K562 (cell line): ENCODE measurements at regions not wholly inside any gene's neighbourhood (a gene's known extent, or its start where the extent isn't known, plus 50 kb on each side); places are given as distances from the start of the nearest gene placed in this dataset.

Experiments
- ATAC-seq: fragments of 200-7000 bp; cut with Tn5 transposase; 3 replicates; pipeline ENCODE4 v1.9.1; 2020; ENCODE audit warnings: moderate library complexity
- BruUV-seq: library from RNA; stranded (reverse); fragments of 400-500 nt; replicated peaks from 2 replicates; lab custom pipeline; 2021; lab: Mats Ljungman, UMichigan
- CTCF ChIA-PET: fragments of 300-600 bp; formaldehyde crosslinking; extraction: SDS; loops from one replicate; lab custom pipeline; 2021; ENCODE audit warnings: low intra/inter-chr PET ratio; lab: Yijun Ruan, JAX
- POLR2A ChIA-PET: fragments of 300-600, 350-650 bp; sonication (Branson Sonifier 250); formaldehyde crosslinking; extraction: SDS; loops from one replicate; lab custom pipeline; 2021; ENCODE audit warnings: antibody characterized with exemption, inconsistent platforms; lab: Yijun Ruan, JAX
- DNase-seq, 4 experiments: peaks; one replicate each; pipeline versions ENCODE4 v3.0.0 to v3.0.0-alpha.2; 2011 to 2018; ENCODE audit warnings: low spot score in 3 of 4, mixed read lengths in 3 of 4; ENCODE audit errors: extremely low read depth in 1 of 4
- FAIRE-seq: peaks from 2 replicates; lab custom pipeline; 2011; peaks lifted over from hg19 to GRCh38; lab: Jason Lieb, UNC
- H2AFZ ChIP-seq: 2 replicates; pipeline ENCODE4 v1.6.0; 2011; ENCODE audit warnings: low read depth, low read length, control low read depth, inconsistent platforms
- H3K27ac ChIP-seq: fragments of 200-600 bp; 3 replicates; pipeline ENCODE4 v1.8.0; 2011; ENCODE audit warnings: low read depth, mild to moderate bottlenecking, control low read depth, inconsistent platforms, low read length, moderate library complexity, mixed read lengths; ENCODE audit errors: extremely low read depth
- H3K27me3 ChIP-seq, 2 experiments: fragments of 300-600 bp in 1 of 2; 2 replicates in 1 of 2; 3 replicates in 1 of 2; pipeline versions ENCODE4 v1.6.0 to v1.8.0; 2011; ENCODE audit warnings: inconsistent platforms in 2 of 2, low read length in 2 of 2, mild to moderate bottlenecking in 1 of 2, mixed read lengths in 1 of 2, moderate library complexity in 1 of 2; ENCODE audit not compliant: control insufficient read depth in 2 of 2, insufficient read depth in 2 of 2
- H3K36me3 ChIP-seq: fragments of 300-600 bp; 3 replicates; pipeline ENCODE4 v1.8.0; 2011; ENCODE audit warnings: mild to moderate bottlenecking, low read length, inconsistent platforms; ENCODE audit not compliant: control insufficient read depth, insufficient read depth
- H3K4me1 ChIP-seq, 2 experiments: fragments of 200-600 bp in 1 of 2; replicated peaks in 1 of 2; 2 replicates in 1 of 2; 3 replicates in 1 of 2; pipeline versions ENCODE4 v1.5.1 to v1.8.0; 2011; ENCODE audit warnings: inconsistent platforms in 2 of 2, low read length in 2 of 2, mild to moderate bottlenecking in 1 of 2, mixed read lengths in 1 of 2, moderate library complexity in 1 of 2; ENCODE audit not compliant: control insufficient read depth in 2 of 2, insufficient read depth in 2 of 2
- H3K4me2 ChIP-seq: 2 replicates; pipeline ENCODE4 v1.6.1; 2011; ENCODE audit warnings: low read length, control low read depth, inconsistent platforms, mixed read lengths; ENCODE audit not compliant: insufficient read depth
- H3K4me3 ChIP-seq: fragments of 200-600 bp; sonication (generic), shearing (Covaris generic); 2 replicates; pipeline ENCODE4 v1.5.1; 2016; ENCODE audit warnings: control low read depth, inconsistent platforms
- H3K79me2 ChIP-seq: fragments of 200-600 bp; 3 replicates; pipeline ENCODE4 v1.8.0; 2011; ENCODE audit warnings: low read length, inconsistent platforms; ENCODE audit not compliant: control insufficient read depth, insufficient read depth
- H3K9ac ChIP-seq, 2 experiments: 2 replicates each; pipeline versions ENCODE4 v1.6.0 to v1.6.1; 2011; ENCODE audit warnings: low read depth in 2 of 2, low read length in 2 of 2, control low read depth in 1 of 2, inconsistent platforms in 1 of 2, mild to moderate bottlenecking in 1 of 2, mixed read lengths in 1 of 2; ENCODE audit not compliant: insufficient read depth in 1 of 2
- H3K9me1 ChIP-seq: one replicate; pipeline ENCODE4 v1.6.0; 2011; ENCODE audit warnings: inconsistent platforms, mild to moderate bottlenecking, low read length, moderate library complexity; ENCODE audit not compliant: control insufficient read depth, insufficient read depth
- H3K9me3 ChIP-seq: replicated peaks from 2 replicates; pipeline ENCODE4 v1.5.1; 2011; ENCODE audit warnings: low read depth, low read length, inconsistent platforms; ENCODE audit not compliant: control insufficient read depth, insufficient read depth
- H4K20me1 ChIP-seq: replicated peaks from 2 replicates; pipeline ENCODE4 v1.6.1; 2011; ENCODE audit warnings: low read length, inconsistent platforms, mixed read lengths; ENCODE audit not compliant: control insufficient read depth, insufficient read depth
- CBFB ChIP-seq: sonication (generic); formaldehyde crosslinking; IDR thresholded peaks from 2 replicates; pipeline ENCODE4 v1.4.0; 2020; ENCODE audit warnings: mild to moderate bottlenecking, missing genetic modification reagents
- CREM ChIP-seq: IDR thresholded peaks from 2 replicates; pipeline ENCODE4 v1.6.1; 2014; ENCODE audit warnings: antibody characterized with exemption, low read depth
- DDX20 ChIP-seq: fragments of 450-650 bp; IDR thresholded peaks from 2 replicates; pipeline ENCODE4 v1.6.1; 2016; ENCODE audit warnings: missing genetic modification characterization, low read depth, mild to moderate bottlenecking, missing compliant biosample characterization, moderate library complexity
- ETV6 ChIP-seq, 3 experiments: fragments of 150-350 bp in 1 of 3; sonication (generic) in 1 of 3; formaldehyde crosslinking in 1 of 3; IDR thresholded peaks; 2 replicates each; pipeline versions ENCODE4 v1.6.1 to v1.8.0; 2014 to 2022; ENCODE audit warnings: borderline replicate concordance in 2 of 3, low read depth in 2 of 3, antibody characterized with exemption in 1 of 3, low read length in 1 of 3, mild to moderate bottlenecking in 1 of 3, missing genetic modification reagents in 1 of 3
- EZH2 ChIP-seq: IDR thresholded peaks from 2 replicates; pipeline ENCODE4 v1.6.1; 2012; ENCODE audit warnings: low read depth, mild to moderate bottlenecking, inconsistent platforms, low read length, borderline replicate concordance
- KLF13 ChIP-seq: fragments of 450-650 bp; IDR thresholded peaks from 2 replicates; pipeline ENCODE4 v1.6.1; 2016; ENCODE audit warnings: missing genetic modification characterization, low read depth, mild to moderate bottlenecking, missing compliant biosample characterization, moderate library complexity, borderline replicate concordance
- MEF2A ChIP-seq: IDR thresholded peaks from 2 replicates; pipeline ENCODE4 v1.6.1; 2011; ENCODE audit warnings: low read depth, mild to moderate bottlenecking, low read length, moderate library complexity; ENCODE audit not compliant: control insufficient read depth
- PRMT5 ChIP-seq: sonication (generic); formaldehyde crosslinking; IDR thresholded peaks from 2 replicates; pipeline ENCODE4 v1.5.0; 2020; ENCODE audit warnings: missing genetic modification reagents
- RBM22 ChIP-seq: fragments of 200-400 bp; formaldehyde crosslinking; IDR thresholded peaks from 2 replicates; pipeline ENCODE4 v1.6.1; 2018; ENCODE audit warnings: low read length, low read depth; ENCODE audit not compliant: poor library complexity, severe bottlenecking
- RERE ChIP-seq: sonication (generic); formaldehyde crosslinking; IDR thresholded peaks from 2 replicates; pipeline ENCODE4 v1.8.0; 2023; ENCODE audit warnings: missing genetic modification reagents, mild to moderate bottlenecking, borderline replicate concordance
- ZNF146 ChIP-seq: IDR thresholded peaks from one replicate; pipeline ENCODE4 v1.6.1; 2018; ENCODE audit warnings: missing compliant biosample characterization; ENCODE audit not compliant: unreplicated experiment
- ZNF253 ChIP-seq: fragments of 250-450 bp; sonication (Bioruptor Pico); conservative IDR thresholded peaks from 2 replicates; pipeline ENCODE4 v1.6.1; 2021; ENCODE audit warnings: mild to moderate bottlenecking
- WGBS: fragments of 100-300 bp; shearing (Covaris generic); methylation state at CpG from one replicate; pipeline ENCODE4 v1.1.6; 2016; ENCODE audit warnings: low coverage, mixed read lengths; ENCODE audit not compliant: insufficient coverage; ENCODE audit errors: missing lambda C conversion rate; 5-methylcytosine and 5-hydroxymethylcytosine counted together
- in situ Hi-C: fragments of 300-500 bp; cut with MboI; formaldehyde crosslinking; loops from 4 replicates; pipeline ENCODE4 v1.15.0; 2018; ENCODE audit warnings: inconsistent platforms, mixed read lengths
- intact Hi-C: fragments of 100-400 bp; cut with micrococcal nuclease; formaldehyde crosslinking; loops from 2 replicates; pipeline ENCODE4 v1.14.2; 2022
- TF ChIP-seq, protein P1 (sequence below): fragments of 250-450 bp; sonication (Bioruptor Pico); IDR thresholded peaks from 2 replicates; pipeline ENCODE4 v1.8.0; 2021; ENCODE audit warnings: moderate library complexity, mild to moderate bottlenecking, inconsistent platforms
- TF ChIP-seq, protein P2 (sequence below): IDR thresholded peaks from 2 replicates; pipeline ENCODE4 v1.6.1; 2011; ENCODE audit warnings: borderline replicate concordance, low read depth, mild to moderate bottlenecking, moderate library complexity, low read length; ENCODE audit not compliant: insufficient read depth, poor library complexity, severe bottlenecking

DNA sequence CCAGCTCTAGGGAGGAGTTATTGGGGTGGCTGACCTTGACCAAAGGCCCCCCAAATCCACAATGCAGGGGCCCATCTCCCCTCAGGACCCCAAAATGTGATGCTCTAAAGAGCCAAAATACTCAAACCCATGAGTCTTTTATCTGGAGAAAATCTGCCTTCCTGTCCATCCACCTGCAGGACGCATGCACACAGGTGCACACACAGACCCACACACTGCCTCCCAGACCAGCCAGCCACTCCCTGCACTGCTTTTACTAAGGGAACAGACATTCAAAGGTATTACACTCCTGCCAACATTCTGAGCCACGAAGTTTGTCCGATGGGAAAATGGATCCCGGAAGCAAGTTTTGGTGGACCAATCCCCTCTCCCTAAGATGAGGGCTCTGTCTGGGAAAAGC, 76.1 kb upstream of the CDH5 start (continued):
- TF ChIP-seq, protein P1, sequence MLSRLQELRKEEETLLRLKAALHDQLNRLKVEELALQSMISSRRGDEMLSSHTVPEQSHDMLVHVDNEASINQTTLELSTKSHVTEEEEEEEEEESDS (CRISPR knock-in tag) = no peak
- TF ChIP-seq ETV6 (IDR thresholded peaks at IDR 0.05; ENCODE audit: borderline replicate concordance in 1 of 2, low read depth in 2 of 2, low read length in 1 of 2) (no peak), ETV6 (CRISPR knock-in tag; IDR thresholded peaks at IDR 0.05; ENCODE audit: borderline replicate concordance) (no peak), CBFB (CRISPR knock-in tag) (no peak), EZH2 (no peak), RBM22 (no peak), KLF13 (tag) (no peak), PRMT5 (CRISPR knock-in tag) (no peak)
- TF ChIP-seq, protein P2, sequence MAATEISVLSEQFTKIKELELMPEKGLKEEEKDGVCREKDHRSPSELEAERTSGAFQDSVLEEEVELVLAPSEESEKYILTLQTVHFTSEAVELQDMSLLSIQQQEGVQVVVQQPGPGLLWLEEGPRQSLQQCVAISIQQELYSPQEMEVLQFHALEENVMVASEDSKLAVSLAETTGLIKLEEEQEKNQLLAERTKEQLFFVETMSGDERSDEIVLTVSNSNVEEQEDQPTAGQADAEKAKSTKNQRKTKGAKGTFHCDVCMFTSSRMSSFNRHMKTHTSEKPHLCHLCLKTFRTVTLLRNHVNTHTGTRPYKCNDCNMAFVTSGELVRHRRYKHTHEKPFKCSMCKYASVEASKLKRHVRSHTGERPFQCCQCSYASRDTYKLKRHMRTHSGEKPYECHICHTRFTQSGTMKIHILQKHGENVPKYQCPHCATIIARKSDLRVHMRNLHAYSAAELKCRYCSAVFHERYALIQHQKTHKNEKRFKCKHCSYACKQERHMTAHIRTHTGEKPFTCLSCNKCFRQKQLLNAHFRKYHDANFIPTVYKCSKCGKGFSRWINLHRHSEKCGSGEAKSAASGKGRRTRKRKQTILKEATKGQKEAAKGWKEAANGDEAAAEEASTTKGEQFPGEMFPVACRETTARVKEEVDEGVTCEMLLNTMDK = no peak

- no peak overlapping the region for H3K27ac ChIP-seq
- H3K9ac ChIP-seq = no peak overlapping the region
- H2AFZ ChIP-seq = no peak overlapping the region
- no peaks in the 10 kb centered on the region for H3K36me3 ChIP-seq
- ChIA-PET POLR2A (no interaction called here), CTCF (no interaction called here)
- BruUV-seq = no TSS peak
- no peaks in the 10 kb centered on the region for H4K20me1 ChIP-seq
- H3K9me3 ChIP-seq = no peaks in the 10 kb centered on the region
- no peak overlapping the region for H3K4me2 ChIP-seq
- no peaks in the 10 kb centered on the region for H3K79me2 ChIP-seq
- intact Hi-C loops (no loop called here), in situ Hi-C loops (no loop called here)
- 0% methylated on average over 5 of the region's 6 CpGs for WGBS
- FAIRE-seq = no peak
- H3K27me3 ChIP-seq = peaks cover 0 to 4% of the 10 kb centered on the region in 2 experiments; a peak in 1 of 5 replicates
- no peaks in the 10 kb centered on the region for H3K9me1 ChIP-seq
- no peak for DNase-seq
- no peaks in the 10 kb centered on the region for H3K4me1 ChIP-seq
- H3K4me3 ChIP-seq = no peak overlapping the region
- ATAC-seq = no peak
- TF ChIP-seq DDX20 (tag) (no peak), MEF2A (no peak), ZNF146 (CRISPR knock-in tag) (no peak), CREM (no peak), RERE (CRISPR knock-in tag) (no peak), ZNF253 (CRISPR knock-in tag) (no peak)
These were observed 76.5 kb upstream of the CDH5 start for GRCh38 chr16:66289986-66290385.
